GM21717 (cell line): ENCODE measurements at regions not wholly inside any gene's neighbourhood (a gene's known extent, or its start where the extent isn't known, plus 50 kb on each side); places are given as distances from the start of the nearest gene placed in this dataset.

ENCODE experiments used
- ATAC-seq: cut with Tn5 transposase; IDR thresholded peaks from one replicate; pipeline ENCODE4 v1.9.1; 2021; ENCODE audit warnings: mild to moderate bottlenecking, moderate library complexity; ENCODE audit not compliant: unreplicated experiment

GRCh38 chr9:117549444-117549843, 134.6 kb upstream of the ASTN2 start:
- no peak for ATAC-seq

GRCh38 chr9:117548556-117548955, 133.7 kb upstream of the ASTN2 start:
- no peak for ATAC-seq

GRCh38 chr9:117547904-117548303, 133.0 kb upstream of the ASTN2 start:
- no peak for ATAC-seq

DNA sequence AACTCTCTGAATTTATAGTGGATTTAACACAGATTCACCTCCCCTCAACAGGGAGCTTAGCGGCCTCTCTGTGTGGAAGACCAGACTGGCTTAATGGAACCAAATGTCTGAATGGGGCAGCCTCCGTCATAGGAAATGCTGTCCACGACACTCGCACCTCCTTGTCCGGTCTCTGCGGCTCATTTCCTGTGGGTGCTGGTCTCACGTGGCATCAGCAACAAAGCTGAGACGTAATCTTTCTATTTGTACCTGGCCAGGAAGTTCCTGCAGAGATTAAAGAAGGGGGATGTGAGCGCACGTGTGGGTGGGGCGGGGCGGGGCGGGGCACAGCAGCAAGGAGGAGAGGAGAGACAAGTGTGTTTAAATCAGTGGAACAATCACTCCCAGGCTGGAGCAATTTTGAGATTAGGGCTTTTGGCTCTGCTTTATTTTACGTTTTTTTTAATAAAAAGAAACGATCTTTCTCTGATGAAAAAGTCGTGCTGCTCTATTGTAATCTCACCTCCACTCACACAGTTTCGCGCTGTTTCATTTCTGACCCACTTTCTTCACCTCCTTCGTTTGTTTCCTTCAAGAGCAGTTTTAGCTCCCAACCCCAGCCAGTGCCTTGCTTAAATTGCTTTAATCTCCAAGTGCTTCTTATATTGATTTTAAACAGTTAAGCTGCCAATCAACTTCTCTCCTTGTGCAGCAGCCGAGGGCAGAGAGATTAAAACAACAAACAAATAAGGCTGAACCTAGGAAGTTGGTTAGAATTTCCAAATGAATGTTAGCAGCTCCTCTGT, 132.2 kb upstream of the ASTN2 start:
- ATAC-seq = no peak

GRCh38 chr9:117545846-117546245, 131.0 kb upstream of the ASTN2 start:
- ATAC-seq = no peak

- ATAC-seq = no peak
Observed at GRCh38 chr9:117543089-117543488, 128.2 kb upstream of the ASTN2 start.

GRCh38 chr9:117542021-117542420, 127.2 kb upstream of the ASTN2 start:
- no peak for ATAC-seq

- no peak for ATAC-seq
Observed at GRCh38 chr9:117541181-117541580, 126.3 kb upstream of the ASTN2 start.

- no peak for ATAC-seq
Observed at GRCh38 chr9:117535973-117536372, 121.1 kb upstream of the ASTN2 start.

- no peak for ATAC-seq
Observed at GRCh38 chr9:117535434-117535833, 120.6 kb upstream of the ASTN2 start.

GRCh38 chr9:117528225-117528624, 113.4 kb upstream of the ASTN2 start:
- no peak for ATAC-seq

DNA sequence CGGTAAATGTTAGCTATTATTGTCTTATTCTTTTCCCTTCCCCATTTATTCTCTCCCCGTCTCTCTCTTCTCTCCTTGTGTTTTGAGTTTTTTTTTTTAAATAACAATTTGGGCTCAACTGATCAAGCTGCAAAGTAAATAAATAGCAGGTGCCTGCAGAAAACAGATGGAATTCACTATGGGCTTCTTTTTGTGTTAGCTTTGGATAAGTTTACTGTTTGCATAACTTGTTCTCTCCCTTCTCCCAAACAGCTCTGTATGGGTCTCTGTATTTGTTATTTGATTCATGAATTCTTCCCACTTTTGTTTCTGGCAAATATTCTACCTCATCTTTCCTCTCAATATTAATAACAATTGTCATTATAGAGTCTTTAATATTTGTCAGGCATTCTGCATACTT, 111.8 kb upstream of the ASTN2 start:
- ATAC-seq = no peak

DNA sequence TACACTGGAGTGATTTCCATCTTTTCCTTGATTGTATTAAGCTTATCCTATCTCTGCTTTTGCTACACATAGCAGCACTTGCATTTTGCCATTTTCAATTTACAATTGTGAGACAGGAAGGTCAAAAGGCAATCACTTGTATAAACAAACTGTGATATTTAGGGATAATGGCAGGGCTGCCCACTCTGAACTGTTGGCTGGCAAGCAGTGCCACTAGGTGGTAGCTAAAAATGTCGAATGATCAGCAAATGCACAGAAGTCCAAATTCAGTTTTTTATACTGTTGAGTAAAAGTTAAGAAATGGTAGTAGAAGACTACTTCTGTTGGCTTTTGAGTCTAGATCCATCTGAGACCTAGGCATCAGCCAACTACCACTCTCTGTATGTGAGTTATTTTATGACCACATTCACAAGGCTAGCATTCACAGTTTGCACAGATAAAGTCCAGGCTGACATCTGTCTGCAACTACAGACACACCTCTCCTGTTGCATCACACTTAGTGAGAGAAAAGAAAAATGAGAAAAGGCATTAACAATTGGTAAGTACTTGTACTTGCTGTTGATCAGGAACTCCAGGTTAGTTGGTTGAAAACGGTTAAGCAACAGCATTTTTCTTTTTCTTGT, 108.8 kb upstream of the ASTN2 start:
- ATAC-seq = no peak

- no peak for ATAC-seq
Observed at GRCh38 chr9:117521293-117521692, 106.4 kb upstream of the ASTN2 start.

DNA sequence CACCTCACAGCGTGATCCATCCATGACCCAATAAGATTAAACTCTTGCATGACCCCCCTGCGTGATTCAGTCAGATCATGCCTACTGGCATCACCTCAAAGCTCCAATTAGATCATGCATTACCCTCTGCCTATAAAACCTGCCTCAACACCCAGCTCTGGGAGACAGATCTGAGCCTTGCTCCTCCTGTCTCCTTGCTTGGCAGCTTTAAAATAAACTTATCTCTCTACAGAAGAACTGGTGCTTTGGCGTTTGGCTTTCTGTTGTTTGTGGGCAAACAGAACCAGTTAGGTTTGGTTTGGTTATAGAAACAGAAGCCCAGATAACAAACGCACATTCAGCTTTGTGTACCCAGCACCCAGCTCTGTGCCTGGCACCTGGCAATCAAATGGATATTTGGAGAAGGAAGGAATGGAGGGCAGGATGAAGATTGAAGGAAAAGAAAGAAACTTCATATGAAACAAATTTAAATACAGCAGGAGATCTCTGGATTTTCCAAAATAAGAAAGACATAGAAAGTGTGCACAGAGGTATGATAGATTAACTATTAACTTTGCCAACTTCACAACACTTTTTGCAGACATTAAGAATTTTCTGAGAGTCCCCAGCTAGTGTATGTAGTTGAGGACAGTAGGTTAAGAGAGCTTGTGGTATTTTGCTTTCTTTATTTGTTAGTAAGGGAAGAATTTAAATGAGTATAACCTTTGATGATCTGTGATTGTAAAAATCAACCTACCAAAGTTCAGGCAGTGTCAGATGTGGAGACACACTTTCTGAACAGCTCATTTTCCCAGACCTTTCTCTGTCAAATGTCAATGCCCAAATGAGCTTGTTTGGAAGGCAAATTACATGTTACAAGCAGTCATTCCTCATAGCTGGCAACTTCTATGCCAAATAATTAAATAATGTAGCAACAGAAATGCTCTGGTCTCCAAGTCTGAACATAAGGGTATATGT, 102.1 kb upstream of the ASTN2 start:
- no peak for ATAC-seq

GRCh38 chr9:117511852-117512481, 97.1 kb upstream of the ASTN2 start:
- no peak for ATAC-seq

- ATAC-seq = no peak
Observed at GRCh38 chr9:117496307-117496706, 81.5 kb upstream of the ASTN2 start.

GRCh38 chr9:117494401-117495090, 79.7 kb upstream of the ASTN2 start:
- no peak for ATAC-seq

DNA sequence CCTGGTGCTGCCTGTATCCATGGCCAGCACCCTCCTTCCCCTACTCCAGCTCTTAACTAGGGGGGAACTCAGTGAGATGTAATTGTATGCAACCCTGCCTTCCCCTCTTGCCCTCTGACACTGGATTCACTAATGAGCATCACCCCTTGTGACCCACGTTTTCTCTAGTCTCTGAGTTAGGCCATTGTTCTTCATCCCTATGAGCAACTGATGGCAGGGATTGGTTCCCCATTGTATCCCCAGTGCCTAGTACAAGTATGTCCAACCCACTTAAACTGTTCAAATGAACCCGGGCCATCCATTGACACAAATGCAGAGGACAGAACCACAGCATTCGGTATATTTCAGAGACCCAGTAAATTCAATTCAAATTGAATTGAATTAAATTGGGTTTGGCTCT, 77.6 kb upstream of the ASTN2 start:
- no peak for ATAC-seq

- ATAC-seq = no peak
Observed at GRCh38 chr9:117491491-117491890, 76.6 kb upstream of the ASTN2 start.
